NCI-H2196 (cell line): ENCODE measurements at regions not wholly inside any gene's neighbourhood (a gene's known extent, or its start where the extent isn't known, plus 50 kb on each side); places are given as distances from the start of the nearest gene placed in this dataset.
"Not testable (repeated sequence)": the region's sequence is repeated elsewhere in the genome, so short reads cannot be mapped to it uniquely, and the experiment has no call there.

Source experiments
- DNase-seq: peaks from one replicate; lab custom pipeline; 2025; ENCODE audit not compliant: unreplicated experiment; lab: John Stamatoyannopoulos, UW

- DNase-seq = no peak
Observed at GRCh38 chr2:144824306-144825080, 304.6 kb upstream of the ZEB2 start.

- no peak for DNase-seq
Observed at GRCh38 chr2:144822966-144823365, 303.0 kb upstream of the ZEB2 start.

DNA sequence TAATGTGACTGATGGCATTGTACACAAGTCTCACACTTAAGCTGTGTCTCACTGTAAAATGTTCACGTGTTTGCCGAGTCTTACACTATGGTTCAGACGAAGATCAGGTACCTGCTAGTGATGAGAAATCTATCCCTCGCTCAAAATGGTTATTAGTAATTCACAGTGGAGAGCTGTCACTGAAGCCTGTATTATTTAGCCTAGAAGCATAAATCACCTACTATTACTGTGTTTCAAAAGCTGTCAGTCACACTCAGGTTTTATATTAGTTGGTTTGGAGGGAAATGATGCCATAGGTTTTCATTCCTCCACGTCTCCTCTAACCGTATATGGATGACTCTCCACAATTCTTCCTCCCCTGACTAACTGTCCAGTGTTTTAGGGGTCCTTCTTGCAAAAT, 292.4 kb upstream of the ZEB2 start:
- no peak for DNase-seq

DNA sequence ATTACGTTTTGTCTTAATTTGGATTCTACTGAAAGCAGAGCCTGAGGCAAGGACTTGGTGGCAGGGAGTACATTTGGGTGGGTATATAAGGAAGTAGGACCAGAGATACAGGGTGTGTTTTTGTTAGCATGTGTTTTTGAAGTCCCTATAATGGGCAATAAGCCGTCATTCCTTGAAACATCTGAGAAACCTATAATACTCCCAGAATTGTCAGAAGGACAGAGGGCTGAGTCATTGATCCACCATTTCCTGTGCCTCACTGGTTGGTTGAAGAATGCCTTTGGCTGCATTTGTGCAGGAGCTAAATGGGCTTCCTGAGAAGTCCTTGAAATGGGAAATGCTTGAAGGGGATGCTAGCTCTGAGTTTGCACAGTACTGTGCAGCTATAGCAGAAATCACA, 281.8 kb upstream of the ZEB2 start:
- no peak for DNase-seq

DNA sequence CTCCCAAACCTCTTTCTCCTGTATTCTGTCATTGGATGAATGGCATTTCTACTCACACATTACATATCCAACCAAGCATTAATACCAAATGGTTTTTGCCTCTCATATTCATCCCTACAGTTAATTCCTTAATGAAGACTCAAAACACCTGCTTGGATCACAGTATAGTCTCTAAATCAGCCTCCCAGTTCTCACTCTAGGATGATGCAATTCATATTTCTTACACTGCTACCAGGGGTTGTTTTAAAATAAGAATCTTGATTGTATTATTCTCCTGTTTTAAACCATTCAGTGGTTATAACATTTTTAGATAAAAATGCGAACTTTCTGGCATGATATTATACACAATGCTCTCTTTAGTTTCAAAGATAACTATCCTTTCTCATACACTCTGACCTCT, 281.4 kb upstream of the ZEB2 start:
- no peak for DNase-seq

DNA sequence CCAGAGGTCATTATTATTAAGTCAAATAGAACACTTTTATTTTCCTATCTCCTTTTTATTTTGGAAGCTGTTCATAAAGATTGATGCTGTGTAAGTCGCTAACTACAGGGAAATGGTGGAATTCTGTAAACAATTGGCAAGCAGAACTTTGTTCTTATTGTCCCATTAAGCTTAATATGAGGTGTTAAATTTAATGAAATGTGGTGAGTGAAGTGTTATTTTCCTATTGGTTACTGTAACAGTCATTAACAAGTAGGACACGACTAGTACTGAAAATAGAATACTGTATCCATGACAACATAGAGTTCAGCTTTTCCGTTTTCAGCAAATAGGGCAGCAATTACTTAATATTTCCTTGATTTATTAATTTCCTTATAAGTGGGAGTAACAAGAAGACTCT, 279.1 kb upstream of the ZEB2 start:
- DNase-seq = no peak

- no peak for DNase-seq
Observed at GRCh38 chr2:144798034-144798433, 278.1 kb upstream of the ZEB2 start.

GRCh38 chr2:144796936-144797335, 277.0 kb upstream of the ZEB2 start:
- no peak for DNase-seq

DNA sequence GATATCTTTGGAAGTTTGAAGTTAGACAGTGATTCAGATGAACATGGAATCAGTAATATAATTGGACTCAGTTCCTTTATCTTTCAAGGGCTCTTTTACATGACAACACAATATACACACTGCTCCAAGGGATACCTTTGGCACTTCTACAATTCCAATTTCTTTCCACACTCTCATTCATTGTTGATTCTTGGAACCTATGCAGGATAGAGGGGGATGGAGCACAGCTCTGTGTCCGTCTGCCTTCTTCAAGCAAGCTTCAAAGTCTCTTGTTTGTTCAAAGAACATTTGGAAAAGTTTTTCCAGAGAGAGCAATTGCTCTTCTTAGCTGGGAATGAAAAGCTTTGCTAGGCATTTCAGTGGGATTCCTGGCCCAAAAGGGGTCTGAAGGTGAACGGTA, 276.2 kb upstream of the ZEB2 start:
- DNase-seq = no peak

DNA sequence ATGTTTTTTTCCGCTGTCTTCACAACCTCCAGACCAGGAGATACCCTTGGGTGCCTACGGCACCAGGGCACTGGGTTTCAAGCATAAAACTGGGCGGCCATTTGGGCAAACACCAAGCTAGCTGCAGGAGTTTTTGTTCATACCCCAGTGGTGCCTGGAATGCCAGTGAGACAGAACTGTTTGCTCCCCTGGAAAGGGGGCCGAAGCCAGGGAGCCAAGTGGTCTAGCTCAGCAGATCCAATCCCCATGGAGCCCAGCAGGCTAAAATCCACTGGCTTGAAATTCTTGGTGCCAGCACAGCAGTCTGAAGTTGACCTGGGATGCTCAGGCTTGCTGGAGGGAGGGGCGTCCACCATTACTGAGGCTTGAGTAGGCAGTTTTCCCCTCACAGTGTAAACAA, 265.3 kb upstream of the ZEB2 start:
- DNase-seq = no peak

- no peak for DNase-seq
Observed at GRCh38 chr2:144780983-144781382, 261.1 kb upstream of the ZEB2 start.

- no peak for DNase-seq
Observed at GRCh38 chr2:144776766-144777165, 256.8 kb upstream of the ZEB2 start.

DNA sequence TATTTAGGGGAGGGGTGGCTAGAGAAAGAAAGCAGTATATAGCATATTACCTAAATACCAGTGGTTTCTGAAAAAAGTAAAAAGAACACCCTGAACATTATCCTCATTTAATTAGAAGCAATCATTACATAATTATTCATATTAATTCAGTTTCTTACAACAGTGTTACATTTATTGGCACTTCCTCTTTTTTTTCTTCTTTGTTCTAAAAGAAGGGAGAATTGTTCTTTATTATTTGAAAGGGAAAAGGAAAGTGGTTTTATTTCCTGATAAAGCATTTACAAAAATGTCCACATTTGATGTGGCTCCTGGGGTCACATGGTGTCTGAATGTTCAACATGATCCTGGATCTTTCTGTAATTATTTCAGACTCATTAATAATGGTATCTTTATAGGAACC, 254.9 kb upstream of the ZEB2 start:
- DNase-seq = no peak

- no peak for DNase-seq
Observed at GRCh38 chr2:144771348-144771747, 251.4 kb upstream of the ZEB2 start.

DNA sequence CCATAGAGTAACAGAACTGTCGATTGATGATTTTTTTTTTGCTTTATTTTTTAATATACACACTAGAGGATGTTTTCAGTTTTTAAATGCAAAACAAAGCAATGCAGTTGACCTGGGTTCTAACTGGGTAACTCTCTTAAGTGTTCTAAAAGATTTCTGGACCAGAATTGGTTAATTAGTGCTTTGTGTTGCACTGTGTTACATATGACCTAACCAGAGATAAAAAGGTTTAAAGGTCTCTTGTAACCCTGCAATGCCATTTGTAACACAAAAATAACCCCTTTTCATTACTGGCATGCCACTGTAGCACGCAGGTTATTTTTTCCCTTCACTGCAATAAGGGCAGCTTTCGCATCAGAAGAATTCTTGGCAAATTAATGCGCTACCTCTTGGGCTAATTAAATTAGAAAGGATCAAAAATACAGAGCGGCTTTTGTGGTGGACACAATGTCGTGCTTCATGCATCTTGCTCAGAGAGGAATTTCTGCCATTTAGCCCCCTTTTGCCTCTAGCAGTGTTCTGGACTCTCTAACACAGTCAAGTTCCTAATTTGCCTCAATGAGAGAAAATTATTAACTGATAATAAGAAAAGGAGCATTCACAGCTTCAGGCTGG, 250.8 kb upstream of the ZEB2 start:
- DNase-seq = no peak

DNA sequence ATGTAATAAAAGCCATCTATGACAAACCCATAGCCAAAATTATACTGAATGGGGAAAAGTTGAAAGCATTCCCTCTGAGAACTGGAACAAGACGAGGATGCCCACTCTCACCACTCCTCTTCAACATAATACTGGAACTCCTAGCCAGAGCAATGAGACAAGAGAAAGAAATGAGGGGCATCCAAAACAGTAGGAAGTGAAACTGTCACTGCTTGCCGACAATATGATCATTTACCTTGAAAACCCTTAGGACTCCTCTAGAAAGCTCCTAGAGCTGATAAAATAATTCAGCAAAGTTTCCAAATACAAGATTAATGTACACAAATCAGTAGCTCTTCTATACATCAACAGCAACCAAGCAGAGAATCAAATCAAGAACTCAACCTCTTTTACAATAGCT, 241.0 kb upstream of the ZEB2 start:
- not testable (repeated sequence) for DNase-seq

- DNase-seq = no peak
Observed at GRCh38 chr2:144759746-144760145, 239.8 kb upstream of the ZEB2 start.

DNA sequence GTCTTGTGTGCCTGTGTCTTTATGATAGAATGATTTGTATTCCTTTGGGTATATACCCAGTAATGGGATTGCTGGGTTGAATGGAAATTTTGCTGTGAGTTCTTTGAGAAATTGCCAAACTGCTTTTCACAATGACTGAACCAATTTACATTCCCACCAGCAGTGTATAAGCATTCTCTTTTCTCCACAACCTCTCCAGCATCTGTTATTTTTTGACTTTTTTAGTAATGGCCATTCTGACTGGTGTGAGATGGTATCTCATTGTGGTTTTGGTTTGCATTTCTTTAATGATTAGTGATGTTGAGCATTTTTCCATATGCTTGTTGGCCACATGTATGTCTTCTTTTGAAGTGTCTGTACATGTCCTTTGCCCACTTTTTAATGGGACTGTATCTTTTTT, 238.3 kb upstream of the ZEB2 start:
- DNase-seq = not testable (repeated sequence)

- no peak for DNase-seq
Observed at GRCh38 chr2:144753416-144753815, 233.5 kb upstream of the ZEB2 start.

DNA sequence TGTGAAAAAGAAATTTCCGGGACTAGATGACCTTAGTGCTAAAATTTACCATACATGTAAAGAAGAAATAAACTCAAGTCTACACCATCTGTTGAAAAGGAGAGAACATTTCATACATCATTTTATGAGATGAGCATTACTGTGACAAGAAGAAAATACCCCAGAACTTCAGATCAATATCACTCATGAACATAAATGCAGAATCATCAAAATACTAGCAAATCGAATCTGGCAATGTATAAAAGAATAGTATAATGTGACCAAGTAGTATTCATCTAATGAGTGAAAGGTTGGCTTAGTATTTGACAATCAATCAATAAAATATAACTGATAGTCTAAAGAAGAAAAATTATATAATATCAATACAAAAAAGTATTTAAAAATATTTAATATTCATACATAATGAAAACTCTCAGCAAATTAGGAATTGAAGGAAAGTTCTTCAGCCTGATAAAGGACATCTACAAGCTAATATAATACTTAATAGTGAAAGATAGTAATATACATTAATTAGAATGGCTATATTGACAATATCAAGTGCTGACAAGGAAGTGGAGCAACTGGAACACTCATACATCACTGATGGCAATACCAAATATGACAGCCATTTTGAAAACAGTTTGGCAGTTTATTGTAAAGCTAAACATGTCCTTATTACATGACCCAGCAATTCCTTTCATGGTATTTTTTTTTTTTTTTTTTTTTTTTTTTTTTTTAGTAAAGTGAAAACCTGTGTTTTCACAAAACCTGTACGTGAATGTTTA, 231.4 kb upstream of the ZEB2 start:
- no peak for DNase-seq

DNA sequence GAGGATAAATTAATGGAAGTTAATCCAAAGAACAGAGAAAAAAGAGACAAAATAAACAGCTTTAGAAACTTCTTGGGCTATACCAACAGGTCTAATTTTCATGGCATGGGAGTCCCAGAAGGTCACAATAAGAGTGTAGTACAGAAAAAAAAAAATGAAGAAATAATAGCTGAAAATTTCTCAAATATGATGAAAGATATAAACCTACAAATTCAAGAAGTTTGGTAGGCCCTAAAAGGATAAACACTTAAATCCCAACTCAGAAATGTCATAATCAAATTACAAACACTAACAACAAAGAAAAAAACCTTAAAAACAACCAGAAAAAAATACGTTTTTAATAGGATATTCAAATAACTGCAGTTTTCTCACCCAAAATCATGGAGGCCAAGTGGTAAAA, 229.3 kb upstream of the ZEB2 start:
- DNase-seq = no peak

DNA sequence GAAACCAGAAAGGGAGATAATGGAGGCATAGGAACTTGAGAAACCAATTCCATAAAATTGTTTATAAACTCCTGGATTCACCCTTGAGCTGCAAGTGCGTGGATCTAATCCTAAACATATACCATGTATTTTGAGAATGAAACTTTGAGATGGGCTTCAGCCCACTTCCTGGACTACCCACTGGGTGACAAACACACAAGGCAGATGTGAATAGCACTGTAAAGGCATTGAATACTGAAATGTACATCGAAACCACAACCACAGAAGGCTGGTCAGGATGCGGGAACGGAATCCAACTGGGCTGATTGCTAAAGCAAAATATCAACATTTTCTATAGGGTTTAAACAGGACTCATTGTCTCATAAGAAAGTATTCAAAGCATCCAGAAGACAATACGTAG, 228.5 kb upstream of the ZEB2 start:
- no peak for DNase-seq
